Inflammatory macrophage (primary cell): ENCODE measurements at regions not wholly inside any gene's neighbourhood (a gene's known extent, or its start where the extent isn't known, plus 50 kb on each side); places are given as distances from the start of the nearest gene placed in this dataset.
"Not testable (repeated sequence)": the region's sequence is repeated elsewhere in the genome, so short reads cannot be mapped to it uniquely, and the experiment has no call there.

Experiments used
- DNase-seq, 2 donors: peaks; one replicate each; pipeline ENCODE4 v3.0.0-alpha.2; 2020 to 2022

- no peak for DNase-seq
Observed at GRCh38 chr3:164459521-164460151, 618.7 kb downstream of the SI start.

- DNase-seq, result no peak
Observed at GRCh38 chr3:164458986-164459385, 619.3 kb downstream of the SI start.

- DNase-seq, result no peak
Observed at GRCh38 chr3:164453714-164454113, 624.6 kb downstream of the SI start.

DNA sequence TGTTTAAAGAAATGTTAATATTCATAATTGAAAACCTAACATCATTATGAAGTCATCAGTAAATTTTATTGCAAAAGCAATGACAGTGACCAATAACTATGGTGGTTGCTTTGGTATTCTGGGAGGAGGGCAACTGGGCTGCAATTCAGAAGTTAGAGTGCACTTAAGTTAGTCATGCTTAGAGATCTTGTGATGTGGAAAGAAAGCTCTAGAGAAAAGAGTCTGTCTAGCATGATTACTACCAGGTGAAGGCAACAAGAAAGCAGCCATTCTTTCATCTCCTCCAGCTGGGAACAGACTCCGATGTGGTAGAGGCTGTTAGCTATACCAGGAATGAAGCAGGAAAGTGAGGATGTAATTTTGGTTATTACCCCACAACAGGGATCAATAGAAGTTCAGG, 625.6 kb downstream of the SI start:
- no peak for DNase-seq

- no peak for DNase-seq
Observed at GRCh38 chr3:164451072-164451910, 627.0 kb downstream of the SI start.

- no peak for DNase-seq
Observed at GRCh38 chr3:164450276-164450905, 627.9 kb downstream of the SI start.

GRCh38 chr3:164419220-164419619, 659.1 kb downstream of the SI start:
- no peak for DNase-seq

- no peak for DNase-seq
Observed at GRCh38 chr3:164418414-164418813, 659.9 kb downstream of the SI start.

DNA sequence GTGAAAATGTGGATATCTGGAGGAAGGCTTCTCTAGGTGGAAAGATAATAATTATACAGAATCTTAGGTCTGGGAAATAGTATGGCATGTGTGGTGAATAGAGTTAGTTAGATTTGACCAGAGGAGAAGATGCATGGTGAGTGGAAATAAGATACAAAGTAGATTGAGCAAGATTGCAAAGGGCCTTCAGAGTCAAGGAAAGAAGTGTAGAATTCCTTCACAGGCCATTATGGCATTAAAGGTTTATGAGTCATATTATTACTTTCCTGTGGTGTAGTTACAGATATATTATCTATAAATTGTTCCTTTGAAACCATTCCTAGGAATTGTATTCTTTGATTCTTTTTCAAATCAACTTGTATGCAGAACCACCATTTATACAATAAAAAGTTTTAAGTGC, 660.3 kb downstream of the SI start:
- no peak for DNase-seq

GRCh38 chr3:164416491-164417222, 661.6 kb downstream of the SI start:
- DNase-seq, result no peak

DNA sequence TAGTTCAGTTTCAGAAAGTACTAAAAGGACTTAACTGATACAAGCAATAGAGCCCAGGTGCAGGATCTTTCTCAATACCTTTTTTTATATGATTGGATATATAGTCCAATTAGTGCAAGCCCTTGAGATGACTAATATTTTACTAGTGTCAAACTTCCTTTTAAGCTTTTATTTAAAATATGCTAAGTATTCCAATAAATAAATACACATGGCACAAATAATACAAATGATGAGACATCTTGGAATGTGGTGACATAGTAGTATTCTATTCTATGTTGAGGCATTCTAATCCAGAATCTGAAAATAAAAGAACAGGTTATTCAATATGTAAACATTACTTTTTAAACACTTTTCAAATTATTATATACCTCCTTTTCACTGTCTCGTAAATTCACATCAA, 670.0 kb downstream of the SI start:
- DNase-seq, result no peak

DNA sequence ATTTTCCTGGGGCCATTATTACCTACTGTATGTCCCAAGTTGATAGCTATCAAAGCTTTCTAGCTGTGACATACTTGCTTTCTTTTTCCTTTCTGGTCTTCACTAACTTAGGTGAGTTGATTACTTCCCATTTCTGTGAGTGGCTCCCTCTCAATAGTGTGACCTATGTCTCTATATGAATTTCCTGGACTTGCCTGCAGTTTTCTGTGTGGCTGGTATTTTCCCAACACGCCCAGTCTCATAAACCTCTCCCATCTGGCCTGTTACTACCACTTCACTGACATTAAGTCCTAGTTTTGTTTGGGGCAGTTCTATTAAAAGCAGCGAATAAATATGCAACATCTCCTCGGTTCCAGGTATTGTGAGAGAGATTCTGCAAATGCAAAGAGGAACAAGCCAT, 671.2 kb downstream of the SI start:
- DNase-seq, result no peak

GRCh38 chr3:164406281-164406680, 672.0 kb downstream of the SI start:
- no peak for DNase-seq

DNA sequence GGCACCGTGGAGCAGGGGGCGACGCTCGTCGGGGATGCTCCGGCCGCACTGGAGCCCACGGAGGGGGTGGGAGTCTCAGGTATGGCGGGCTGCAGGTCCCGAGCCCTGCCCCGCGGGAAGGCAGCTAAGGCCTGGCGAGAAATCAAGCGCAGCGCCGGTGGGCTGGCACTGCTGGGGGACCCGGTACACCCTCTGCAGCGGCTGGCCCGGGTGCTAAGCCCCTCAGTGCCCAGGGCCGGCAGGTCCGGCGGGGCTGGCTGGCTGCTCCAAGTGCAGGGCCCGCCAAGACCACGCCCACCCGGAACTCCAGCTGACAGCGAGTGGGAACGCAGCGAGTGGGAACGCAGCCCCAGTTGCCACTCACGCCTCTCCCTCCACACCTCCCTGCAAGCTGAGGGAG, 676.4 kb downstream of the SI start:
- DNase-seq, result no peak

- DNase-seq, result not testable (repeated sequence)
Observed at GRCh38 chr3:164401440-164401839, 676.9 kb downstream of the SI start.

GRCh38 chr3:164397462-164397861, 680.8 kb downstream of the SI start:
- no peak for DNase-seq

- DNase-seq, result no peak
Observed at GRCh38 chr3:164393171-164393570, 685.1 kb downstream of the SI start.

DNA sequence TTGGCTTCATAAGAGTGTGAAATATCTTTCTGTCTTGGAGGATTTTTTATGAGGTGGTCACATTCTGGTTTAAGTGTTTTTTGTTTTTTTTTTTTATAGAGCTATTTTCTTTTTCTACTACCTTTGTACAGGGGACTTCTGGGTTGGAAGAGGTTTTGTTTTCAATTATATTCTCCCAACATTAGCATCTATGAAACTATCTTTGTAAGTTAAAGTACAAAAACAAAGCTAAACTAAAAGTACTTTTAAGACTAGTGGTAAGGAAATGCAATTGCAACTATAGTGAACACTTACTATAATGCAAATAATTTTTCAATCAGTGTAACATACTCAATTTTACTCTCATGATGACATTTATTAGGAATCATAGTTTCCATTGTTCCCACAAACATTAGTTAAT, 688.2 kb downstream of the SI start:
- DNase-seq, result no peak

- DNase-seq, result no peak
Observed at GRCh38 chr3:164387236-164387635, 691.1 kb downstream of the SI start.

DNA sequence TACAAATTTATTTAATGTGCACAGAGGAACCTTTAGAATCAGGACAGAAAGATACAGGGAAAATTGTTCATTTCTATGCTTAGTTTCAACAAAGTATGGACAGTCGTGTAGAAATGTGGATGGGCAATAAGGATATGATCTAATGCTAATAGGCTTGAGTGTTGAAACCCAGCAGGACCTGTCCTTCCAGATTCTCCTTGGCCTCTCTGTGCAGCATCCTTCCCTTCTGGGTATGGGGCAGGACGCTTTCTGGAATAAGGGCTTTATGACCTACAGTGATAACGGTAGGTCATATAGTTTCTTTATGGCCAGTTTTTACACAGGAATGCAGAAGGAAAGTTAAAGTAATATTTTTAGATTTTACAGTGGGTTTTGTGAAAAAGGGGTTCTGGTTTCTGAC, 698.1 kb downstream of the SI start:
- no peak for DNase-seq

GRCh38 chr3:164377466-164377865, 700.8 kb downstream of the SI start:
- DNase-seq, result no peak

DNA sequence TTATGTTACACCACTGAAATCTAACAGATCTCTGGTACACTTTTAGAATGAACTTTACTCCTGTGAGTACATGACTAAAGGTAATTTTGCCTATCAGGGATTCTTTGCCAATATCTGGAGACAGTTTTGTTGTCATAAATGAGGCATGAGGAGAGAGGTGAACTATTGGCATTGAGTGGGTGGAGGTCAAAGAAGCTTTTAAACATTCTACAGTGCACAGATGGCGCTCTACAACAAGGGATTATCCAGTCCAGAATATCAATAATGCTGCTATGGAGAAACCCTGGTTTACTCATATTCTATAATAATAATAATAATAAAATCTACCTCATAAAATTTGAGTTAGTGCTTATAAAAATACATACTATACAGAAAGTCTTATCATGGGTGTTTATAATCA, 702.3 kb downstream of the SI start:
- DNase-seq, result no peak

GRCh38 chr3:164375538-164375937, 702.8 kb downstream of the SI start:
- DNase-seq, result no peak
